Astrocyte (in vitro differentiated cells and primary cell): ENCODE measurements at regions not wholly inside any gene's neighbourhood (a gene's known extent, or its start where the extent isn't known, plus 50 kb on each side); places are given as distances from the start of the nearest gene placed in this dataset.

ENCODE experiments used
- EZH2 ChIP-seq: IDR thresholded peaks from 2 replicates; pipeline ENCODE4 v1.6.1; 2012; ENCODE audit warnings: mild to moderate bottlenecking, low read length, inconsistent platforms; ENCODE audit not compliant: insufficient read depth
- TF ChIP-seq, protein P1 (sequence below): IDR thresholded peaks from 2 replicates; pipeline ENCODE4 v1.5.1; 2011; ENCODE audit warnings: low read depth, mild to moderate bottlenecking, inconsistent platforms, low read length, moderate library complexity; ENCODE audit not compliant: insufficient read depth

DNA sequence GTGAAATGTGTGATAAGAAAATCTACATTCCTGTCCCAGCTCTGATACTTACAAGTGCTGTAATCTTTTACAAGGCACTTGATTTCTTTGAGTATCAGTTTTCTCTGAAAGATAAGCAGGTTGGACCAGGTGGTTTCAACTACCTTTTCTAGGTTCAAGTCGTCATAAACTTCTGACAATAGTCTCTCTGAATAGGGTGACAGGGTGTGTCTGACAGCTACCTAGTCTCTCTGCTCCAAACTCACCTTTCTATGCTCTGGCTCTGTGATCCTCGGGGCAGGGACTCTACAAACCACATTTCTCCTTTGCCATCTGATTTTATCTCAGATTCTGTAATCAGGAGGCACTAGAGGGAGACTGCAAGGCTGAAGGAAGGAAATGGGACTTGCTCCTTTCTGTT, 137.7 kb upstream of the SYT1 start:
- TF ChIP-seq, protein P1, sequence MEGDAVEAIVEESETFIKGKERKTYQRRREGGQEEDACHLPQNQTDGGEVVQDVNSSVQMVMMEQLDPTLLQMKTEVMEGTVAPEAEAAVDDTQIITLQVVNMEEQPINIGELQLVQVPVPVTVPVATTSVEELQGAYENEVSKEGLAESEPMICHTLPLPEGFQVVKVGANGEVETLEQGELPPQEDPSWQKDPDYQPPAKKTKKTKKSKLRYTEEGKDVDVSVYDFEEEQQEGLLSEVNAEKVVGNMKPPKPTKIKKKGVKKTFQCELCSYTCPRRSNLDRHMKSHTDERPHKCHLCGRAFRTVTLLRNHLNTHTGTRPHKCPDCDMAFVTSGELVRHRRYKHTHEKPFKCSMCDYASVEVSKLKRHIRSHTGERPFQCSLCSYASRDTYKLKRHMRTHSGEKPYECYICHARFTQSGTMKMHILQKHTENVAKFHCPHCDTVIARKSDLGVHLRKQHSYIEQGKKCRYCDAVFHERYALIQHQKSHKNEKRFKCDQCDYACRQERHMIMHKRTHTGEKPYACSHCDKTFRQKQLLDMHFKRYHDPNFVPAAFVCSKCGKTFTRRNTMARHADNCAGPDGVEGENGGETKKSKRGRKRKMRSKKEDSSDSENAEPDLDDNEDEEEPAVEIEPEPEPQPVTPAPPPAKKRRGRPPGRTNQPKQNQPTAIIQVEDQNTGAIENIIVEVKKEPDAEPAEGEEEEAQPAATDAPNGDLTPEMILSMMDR = no peak
- TF ChIP-seq EZH2 = no peak
